HG03442 (cell line): ENCODE measurements at regions not wholly inside any gene's neighbourhood (a gene's known extent, or its start where the extent isn't known, plus 50 kb on each side); places are given as distances from the start of the nearest gene placed in this dataset.
"Not testable (repeated sequence)": the region's sequence is repeated elsewhere in the genome, so short reads cannot be mapped to it uniquely, and the experiment has no call there.

Source experiments
- ATAC-seq: cut with Tn5 transposase; IDR thresholded peaks from one replicate; pipeline ENCODE4 v1.9.1; 2021; ENCODE audit warnings: mild to moderate bottlenecking, moderate library complexity; ENCODE audit not compliant: unreplicated experiment

DNA sequence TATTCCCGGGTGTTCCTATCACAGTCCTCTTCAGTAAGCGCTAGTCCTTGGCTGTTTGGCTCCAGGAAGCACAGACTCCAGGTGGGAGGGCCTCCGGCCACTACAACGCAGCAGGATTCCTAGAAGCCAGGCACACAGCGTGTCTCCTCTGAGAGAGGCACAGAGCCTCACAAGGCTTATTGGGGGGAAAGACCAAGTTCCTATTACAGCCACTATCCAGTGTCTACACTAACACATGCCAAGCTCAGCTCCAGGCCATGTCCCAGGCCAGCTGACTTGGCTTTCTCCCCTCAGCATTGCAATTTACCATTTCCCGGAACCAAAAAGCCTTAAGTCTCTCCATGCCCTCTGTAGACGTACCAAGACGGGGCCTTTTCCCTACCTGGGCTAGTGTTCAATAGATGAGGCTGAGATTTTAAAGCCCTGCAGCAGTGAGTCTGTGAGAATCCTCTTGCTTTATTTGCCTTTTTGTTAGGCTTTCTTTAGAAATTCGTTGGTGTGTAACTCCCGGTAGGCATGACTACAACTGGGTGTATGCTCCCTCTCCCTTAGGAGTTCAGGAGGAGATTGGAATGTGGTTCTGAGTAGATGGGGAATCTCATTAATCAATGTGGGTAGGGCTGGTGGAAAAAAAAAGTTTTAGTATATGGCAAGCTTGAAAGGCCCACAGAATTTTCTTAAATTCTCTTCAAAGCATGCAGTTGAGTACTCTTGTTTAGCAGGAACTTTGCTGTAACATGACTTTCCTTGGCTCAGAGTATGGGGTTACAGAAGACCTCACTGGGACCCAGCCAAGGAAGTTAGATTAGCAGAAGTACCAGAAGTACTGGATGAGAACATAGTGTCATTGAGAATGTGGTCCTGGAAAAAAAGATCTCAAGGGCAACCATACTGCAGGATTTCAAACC lies 84.3 kb upstream of the SLC1A3 start:
- no peak for ATAC-seq

DNA sequence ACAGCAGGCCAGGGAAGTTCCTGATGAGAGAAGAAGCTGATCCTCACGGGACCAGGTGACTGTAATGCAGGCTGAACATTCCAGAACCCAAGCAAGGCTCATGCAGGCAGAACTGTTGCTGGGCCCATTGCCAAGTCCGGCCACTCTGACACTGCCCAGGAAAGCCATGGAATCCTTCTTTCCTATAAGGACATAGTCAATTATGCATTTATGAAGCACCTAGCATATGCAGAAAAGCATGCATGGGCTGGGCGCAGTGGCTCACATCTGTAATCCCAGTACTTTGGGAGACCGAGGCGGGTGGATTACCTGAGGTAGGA lies 83.7 kb upstream of the SLC1A3 start:
- no peak for ATAC-seq

DNA sequence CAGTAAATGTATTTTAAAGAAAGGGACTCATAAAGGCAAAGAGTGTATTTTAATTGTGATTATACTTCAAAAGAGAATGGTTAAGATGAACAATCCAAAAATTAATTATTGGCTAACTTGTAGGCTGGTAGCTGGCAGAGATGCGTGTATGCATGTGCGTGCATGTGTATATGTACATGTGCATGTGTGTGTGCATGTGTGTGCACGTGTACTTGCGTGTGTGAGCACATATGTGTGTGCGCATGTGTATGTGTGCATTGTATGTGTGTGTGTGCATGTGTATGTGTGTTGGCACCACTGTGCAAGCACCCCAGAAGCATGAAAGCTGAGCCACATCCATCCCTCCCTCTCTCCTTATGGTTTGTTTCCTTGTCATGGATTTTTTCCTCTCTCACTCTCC lies 83.0 kb upstream of the SLC1A3 start:
- ATAC-seq = no peak

DNA sequence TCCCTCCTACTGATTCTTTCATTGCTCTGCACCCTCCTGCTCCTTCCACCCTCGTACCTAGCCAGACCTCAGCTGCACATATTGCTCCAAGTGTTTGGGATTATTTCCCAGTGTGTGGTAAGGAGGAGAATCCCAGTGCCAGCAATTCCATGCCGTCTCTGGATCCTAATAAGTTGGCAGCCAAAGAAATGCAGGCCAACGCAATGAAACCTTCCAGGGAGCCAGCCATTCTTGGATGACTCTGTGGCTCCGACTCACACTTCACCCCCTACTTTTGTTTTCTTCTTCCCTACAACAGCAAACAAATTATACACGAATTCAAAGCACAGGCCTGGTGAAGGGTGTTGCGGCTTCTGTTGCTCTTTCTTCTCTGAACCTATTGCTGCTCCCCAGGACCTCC lies 82.5 kb upstream of the SLC1A3 start:
- no peak for ATAC-seq

DNA sequence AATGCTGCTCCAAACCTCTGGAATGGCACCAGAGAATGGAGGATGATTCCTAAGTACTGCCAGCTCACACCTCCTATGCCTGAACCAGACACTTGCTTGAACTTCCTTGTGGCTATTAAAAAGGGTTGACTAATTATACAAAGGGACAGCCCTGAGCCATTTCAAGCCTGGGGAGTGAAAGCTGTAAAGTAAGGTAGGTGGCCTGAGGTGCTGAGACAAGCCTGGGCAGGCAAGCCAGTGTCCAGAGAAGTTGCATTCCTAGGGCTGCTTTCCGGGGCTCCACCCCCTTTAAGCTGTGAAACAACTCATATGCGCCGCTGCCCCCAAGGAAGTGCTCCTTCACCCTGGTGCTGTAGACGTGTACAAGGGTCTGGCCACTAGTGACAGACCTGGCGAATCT lies 79.9 kb upstream of the SLC1A3 start:
- ATAC-seq = no peak

DNA sequence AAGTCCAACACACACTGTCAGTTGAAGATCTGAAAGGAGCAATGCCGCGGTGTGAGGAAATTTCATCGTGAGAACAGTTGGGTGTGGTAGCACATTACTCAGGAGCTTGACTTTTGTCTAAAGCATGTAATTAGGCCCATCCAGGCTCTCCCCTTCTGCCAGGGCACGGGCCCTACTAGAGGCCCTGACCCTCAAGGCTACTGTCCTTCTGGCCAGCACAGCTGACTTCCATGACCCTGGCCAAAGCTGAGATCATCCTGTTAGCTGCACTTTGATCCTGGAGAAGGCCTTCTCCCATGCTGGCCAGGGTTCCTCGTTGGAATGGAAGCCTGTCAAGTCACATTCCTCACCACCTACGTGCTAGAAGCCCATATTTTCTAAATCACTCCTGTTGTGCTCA lies 77.8 kb upstream of the SLC1A3 start:
- no peak for ATAC-seq

DNA sequence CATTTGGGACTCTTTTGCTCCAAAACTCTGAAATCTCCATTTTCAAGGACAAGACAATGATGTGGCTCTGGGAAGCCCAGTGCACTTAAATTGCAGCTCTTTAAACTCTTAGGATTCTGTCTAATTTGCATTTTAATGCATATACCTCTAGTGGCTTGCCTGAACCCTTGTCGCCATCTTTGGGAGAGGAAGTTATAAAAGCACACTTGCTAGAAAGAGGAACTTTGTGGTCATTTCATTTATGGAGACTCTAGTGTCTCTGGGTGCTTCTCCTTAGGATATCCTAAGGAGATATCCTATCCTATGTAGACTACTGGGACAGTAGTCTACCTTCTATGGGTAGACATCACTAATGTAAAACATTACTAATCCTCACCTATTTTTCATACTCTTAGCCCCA lies 77.3 kb upstream of the SLC1A3 start:
- no peak for ATAC-seq

DNA sequence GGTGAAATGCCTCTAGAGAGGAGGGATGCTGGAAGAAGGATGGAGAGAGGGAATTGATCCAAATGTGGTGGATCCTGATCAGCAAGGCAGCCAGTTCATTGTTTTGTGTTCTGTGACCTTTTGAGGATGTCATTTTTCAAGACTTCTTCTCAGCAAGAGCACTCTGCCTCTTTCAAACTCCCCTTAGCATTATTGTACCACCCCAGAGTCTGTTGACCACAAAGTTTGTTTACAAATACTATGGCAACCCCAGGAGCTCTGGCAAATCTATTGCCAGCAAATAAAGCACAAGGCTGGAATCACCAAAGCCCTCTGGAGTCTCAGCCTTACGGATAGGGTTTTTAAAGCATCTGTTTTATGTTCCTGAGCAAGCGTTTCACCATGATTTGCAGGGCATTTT lies 76.2 kb upstream of the SLC1A3 start:
- no peak for ATAC-seq

DNA sequence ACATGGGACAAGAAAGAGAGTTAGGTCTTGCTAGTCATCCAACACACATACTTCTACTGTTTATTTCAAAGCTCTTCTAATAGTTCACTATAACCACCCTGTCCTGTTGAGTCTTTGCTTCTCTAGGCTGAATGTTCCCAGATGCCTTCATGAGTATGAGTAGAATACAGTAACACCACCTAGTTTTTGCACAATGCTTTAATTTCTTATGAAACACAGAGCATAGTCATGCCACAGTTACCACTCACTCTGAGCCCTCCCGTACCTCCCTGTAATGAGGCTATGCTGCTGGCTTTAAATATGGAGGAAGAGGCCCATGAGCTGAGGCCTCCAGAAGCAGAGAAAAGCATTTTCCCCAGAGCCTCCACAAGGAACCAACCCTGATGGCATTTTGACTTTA lies 75.0 kb upstream of the SLC1A3 start:
- ATAC-seq = no peak

DNA sequence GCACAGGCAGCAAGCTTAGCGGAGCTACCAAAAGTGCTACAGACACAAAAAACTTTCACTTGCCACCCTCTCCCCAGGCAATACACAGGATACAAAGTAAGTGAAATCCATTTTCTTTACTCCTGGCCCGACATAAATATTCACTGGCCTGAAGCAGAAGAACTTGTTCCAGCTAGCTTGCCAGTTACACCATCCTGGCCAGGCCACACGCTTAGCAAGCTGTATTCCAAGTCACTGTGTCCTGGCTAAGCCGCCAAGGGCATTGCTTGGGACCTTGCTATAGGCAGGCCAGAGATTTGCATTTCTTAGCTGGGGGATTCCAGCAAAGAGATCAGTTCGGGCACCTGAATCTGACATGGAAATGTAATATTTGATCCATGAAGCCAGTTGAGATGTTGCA lies 71.0 kb upstream of the SLC1A3 start:
- no peak for ATAC-seq

DNA sequence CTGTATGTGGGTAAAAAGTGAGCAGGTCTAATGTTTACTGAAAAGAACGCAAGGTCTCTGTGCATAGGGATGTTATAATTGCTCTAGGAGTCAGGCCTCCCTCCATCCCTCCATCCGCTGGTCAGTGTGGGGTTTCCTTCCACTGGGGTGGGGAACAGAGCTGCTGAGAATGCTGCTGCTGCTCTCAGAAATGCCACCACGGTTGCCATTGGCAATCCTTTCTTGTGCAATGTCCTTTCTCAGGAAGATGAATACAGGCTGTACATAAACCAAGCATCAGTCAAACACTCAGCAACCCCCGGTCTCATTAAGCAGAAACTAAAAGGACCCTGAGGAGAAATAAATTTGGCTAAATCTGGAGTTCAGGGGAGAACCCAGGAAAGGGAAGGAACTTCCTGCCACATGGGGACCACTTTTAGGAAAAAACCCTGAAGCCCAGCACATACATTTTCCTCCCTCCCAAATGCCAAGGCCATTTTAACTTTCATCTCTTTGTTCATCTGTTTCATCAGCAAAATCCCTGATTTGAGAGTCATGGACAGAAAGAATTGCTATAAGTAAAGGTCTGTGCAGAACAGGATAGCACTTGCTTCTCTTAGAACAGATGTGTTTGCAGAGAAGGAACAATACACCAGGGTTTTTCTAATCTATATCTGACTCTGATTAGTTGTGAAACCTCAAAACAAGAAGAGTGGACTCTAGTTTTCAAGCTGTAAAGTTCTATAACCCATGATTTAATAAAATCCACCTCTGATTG lies 70.4 kb upstream of the SLC1A3 start:
- no peak for ATAC-seq

DNA sequence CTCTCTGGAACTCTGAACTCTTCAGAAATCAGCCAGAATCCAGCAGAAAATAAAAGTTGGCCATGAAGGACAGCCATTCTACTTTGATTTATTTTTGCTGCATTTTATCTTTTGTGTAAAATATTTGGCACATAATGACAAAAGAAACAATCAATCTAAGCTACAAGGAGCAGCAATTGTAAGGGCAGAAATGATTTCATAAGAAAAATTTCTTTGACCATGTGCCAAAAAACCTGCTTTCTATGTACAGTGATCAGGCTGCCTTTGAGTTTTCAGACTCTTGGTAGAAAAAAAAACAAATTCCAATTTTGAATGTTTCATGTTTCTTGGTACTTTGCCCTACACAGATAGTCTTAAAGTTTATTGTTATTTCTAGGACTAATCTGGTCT lies 69.8 kb upstream of the SLC1A3 start:
- no peak for ATAC-seq

DNA sequence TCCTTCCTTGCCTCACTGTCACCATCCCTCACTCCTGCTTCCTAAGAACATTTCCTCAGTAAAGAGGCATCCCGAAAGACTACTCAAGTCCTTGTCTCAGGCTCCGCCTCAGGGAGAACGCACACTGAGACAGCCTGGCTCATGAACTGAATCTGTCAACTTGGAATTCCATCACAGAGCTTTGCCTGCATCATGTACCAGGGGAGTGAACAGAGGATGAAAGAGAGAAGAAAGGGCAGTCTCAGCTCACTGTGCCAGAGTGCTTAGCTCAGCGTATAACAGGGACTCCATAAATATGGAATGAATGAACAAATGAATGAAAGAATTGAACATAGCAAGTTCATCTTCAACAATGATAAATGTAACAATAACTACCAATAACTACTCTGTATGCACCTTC lies 68.7 kb upstream of the SLC1A3 start:
- ATAC-seq = no peak

DNA sequence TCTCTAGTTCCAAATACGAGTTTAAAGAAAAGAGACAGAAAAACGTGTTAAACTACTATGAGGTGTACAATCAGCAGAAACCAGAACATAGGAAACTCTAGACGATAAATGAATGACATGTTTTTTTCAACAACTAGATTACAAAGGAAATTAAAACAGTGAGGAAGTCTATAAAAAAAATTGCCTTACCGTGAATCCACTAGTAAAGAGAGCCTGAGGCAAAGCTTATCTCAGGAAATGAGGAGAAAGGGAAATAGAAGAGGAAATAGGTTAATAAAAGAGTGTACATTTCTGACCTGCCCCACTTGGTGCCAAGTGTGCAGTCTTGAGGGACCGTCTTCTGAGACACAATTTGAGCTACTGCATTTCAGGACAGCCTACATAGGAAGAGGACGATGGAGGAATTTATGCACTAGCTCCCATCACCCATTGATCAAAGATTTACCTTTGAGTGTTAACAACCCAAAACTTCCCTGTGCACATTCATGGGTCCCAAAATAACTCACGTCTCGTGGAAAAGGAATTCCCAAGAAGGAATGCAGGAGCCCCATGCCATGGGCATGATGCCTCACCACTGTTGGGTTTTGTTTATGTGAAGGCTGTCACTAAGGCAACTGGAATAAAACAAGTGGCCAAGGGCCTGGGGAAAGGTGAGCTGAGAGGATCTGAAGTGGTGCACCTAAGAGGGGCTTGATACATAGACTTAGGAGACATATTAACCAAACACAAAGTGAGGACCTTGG lies 53.6 kb upstream of the SLC1A3 start:
- no peak for ATAC-seq

DNA sequence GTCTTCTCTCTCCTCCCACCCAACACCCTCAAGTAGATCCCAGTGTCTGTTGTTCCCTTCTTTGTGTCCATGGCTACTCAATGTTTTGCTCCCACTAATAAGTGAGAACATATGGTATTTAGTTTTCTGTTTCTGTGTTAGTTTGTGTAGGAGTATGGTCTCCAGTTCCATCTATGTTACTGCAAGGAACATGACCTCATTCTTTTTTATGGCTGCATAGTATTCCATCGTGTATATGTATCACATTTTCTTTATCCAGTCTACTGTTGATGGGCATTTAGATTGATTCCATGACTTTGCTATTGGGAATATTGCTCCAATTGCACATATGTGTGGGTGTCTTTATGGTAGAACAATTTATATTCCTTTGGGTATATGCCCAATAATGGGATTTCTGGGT lies 51.4 kb upstream of the SLC1A3 start:
- ATAC-seq = not testable (repeated sequence)
